AG04450 (cell line): ENCODE measurements at regions not wholly inside any gene's neighbourhood (a gene's known extent, or its start where the extent isn't known, plus 50 kb on each side); places are given as distances from the start of the nearest gene placed in this dataset.

ENCODE experiments used
- CTCF ChIA-PET: fragments of 300-600, 350-600 bp; formaldehyde crosslinking; extraction: SDS; loops from one replicate; lab custom pipeline; 2022; ENCODE audit warnings: antibody characterized with exemption, inconsistent platforms; lab: Charles Lee
- POLR2A ChIA-PET: fragments of 350-600 bp; formaldehyde crosslinking; extraction: SDS; loops from one replicate; lab custom pipeline; 2021; ENCODE audit warnings: antibody characterized with exemption, inconsistent platforms; lab: Yijun Ruan, JAX
- DNase-seq: peaks from one replicate; pipeline ENCODE4 v3.0.0-alpha.2; 2011; ENCODE audit warnings: low read depth, low spot score
- H3K27ac ChIP-seq: one replicate; pipeline ENCODE4 v1.5.1; 2012; ENCODE audit warnings: low read depth, low read length, control low read depth
- H3K27me3 ChIP-seq: one replicate; pipeline ENCODE4 v1.6.0; 2012; ENCODE audit warnings: low read length; ENCODE audit not compliant: control insufficient read depth, insufficient read depth
- H3K4me3 ChIP-seq: 2 replicates; pipeline ENCODE4 v1.5.1; 2011; ENCODE audit warnings: mild to moderate bottlenecking, low read depth, low read length, control low read depth
- H3K9me3 ChIP-seq: 2 replicates; pipeline ENCODE4 v1.5.1; 2012; ENCODE audit warnings: low read length; ENCODE audit not compliant: control insufficient read depth, insufficient read depth
- TF ChIP-seq, protein P1 (sequence below): IDR thresholded peaks from 2 replicates; pipeline ENCODE4 v1.5.1; 2011; ENCODE audit warnings: low read depth, low read length, control low read depth, inconsistent platforms

GRCh38 chr10:130301021-130301892 lies 165.1 kb downstream of the GLRX3 start:
- Histone ChIP-seq H3K27ac (no peak overlapping the region), H3K4me3 (no peak overlapping the region), H3K9me3 (peaks cover 51% of the 10 kb centered on the region), H3K27me3 (no peaks in the 10 kb centered on the region)
- DNase-seq, result no peak
- ChIA-PET POLR2A (no interaction called here), CTCF (no interaction called here)
- TF ChIP-seq, protein P1, sequence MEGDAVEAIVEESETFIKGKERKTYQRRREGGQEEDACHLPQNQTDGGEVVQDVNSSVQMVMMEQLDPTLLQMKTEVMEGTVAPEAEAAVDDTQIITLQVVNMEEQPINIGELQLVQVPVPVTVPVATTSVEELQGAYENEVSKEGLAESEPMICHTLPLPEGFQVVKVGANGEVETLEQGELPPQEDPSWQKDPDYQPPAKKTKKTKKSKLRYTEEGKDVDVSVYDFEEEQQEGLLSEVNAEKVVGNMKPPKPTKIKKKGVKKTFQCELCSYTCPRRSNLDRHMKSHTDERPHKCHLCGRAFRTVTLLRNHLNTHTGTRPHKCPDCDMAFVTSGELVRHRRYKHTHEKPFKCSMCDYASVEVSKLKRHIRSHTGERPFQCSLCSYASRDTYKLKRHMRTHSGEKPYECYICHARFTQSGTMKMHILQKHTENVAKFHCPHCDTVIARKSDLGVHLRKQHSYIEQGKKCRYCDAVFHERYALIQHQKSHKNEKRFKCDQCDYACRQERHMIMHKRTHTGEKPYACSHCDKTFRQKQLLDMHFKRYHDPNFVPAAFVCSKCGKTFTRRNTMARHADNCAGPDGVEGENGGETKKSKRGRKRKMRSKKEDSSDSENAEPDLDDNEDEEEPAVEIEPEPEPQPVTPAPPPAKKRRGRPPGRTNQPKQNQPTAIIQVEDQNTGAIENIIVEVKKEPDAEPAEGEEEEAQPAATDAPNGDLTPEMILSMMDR, result no peak

DNA sequence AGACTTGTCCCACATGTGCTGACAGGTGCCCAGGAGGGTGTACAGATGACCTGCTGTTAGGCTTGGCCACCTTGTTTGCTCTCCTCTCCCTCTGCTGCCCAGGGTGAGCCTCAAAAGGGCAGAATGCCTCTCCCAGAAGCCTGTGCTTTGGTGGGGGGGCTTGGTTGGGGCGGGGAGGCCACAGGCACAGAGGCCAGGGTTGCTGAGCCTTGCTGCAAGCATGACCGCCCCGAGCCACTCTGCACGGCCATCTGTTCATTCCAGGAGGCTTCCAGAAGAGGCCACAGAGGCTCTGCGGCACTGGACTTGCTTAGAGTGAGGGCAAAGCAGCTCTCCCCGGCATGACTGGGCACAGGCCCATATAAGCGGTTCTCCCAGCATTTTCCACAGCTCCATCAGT lies 190.8 kb downstream of the GLRX3 start:
- ChIA-PET POLR2A (no interaction called here), CTCF (no interaction called here)
- TF ChIP-seq, protein P1, result no peak
- DNase-seq, result no peak
- Histone ChIP-seq H3K4me3 (no peak overlapping the region), H3K27me3 (no peaks in the 10 kb centered on the region), H3K27ac (no peak overlapping the region), H3K9me3 (peaks cover 72% of the 10 kb centered on the region)

DNA sequence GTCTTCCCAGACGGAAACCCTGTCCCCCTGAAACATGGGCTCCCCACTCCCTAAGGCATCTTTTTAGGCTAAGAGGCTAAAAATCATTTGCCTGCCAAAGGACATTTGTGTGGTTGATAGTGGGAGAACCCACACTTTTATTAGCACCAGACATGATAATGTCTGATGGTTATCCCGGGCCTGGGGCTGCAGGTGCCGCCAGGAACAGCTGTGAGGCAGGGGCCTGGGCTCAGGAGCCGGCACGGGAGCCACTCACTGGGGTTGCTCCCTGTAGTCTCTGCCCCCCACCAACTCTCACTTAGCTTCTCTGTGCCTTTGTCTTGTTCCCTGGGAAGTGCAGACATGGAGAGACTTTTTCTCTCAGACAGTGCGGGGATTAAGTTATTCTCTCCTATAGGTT lies 193.6 kb downstream of the GLRX3 start:
- TF ChIP-seq, protein P1, result no peak
- H3K27me3 ChIP-seq, result no peaks in the 10 kb centered on the region
- POLR2A ChIA-PET, result no interaction called here
- no peak for DNase-seq
- H3K9me3 ChIP-seq, result peaks cover 67% of the 10 kb centered on the region
- CTCF ChIA-PET, result no interaction called here
- H3K4me3 ChIP-seq, result no peak overlapping the region
- H3K27ac ChIP-seq, result no peak overlapping the region

DNA sequence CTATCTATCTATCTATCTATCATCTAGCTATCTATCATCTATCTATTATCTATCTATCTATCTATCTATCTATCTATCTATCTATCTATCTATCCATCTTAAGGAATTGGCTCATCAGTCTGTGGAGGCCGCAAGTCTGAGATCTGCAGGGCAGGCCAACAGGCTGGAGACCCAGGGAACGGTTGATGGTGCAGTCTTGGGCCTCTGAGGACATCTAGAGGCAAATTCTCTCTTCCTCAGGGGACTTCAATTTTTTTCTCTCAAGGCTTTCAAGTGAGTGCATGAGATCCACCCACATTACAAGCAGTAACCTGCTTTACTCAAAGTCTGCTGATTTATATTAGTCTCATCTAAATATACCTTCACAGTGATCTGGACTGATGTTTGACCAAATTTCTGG lies 197.0 kb downstream of the GLRX3 start:
- TF ChIP-seq, protein P1, result no peak
- no peak overlapping the region for H3K27ac ChIP-seq
- DNase-seq, result no peak
- CTCF ChIA-PET, result no interaction called here
- H3K27me3 ChIP-seq, result no peaks in the 10 kb centered on the region
- POLR2A ChIA-PET, result no interaction called here
- no peak overlapping the region for H3K4me3 ChIP-seq
- H3K9me3 ChIP-seq, result peaks cover 72% of the 10 kb centered on the region

DNA sequence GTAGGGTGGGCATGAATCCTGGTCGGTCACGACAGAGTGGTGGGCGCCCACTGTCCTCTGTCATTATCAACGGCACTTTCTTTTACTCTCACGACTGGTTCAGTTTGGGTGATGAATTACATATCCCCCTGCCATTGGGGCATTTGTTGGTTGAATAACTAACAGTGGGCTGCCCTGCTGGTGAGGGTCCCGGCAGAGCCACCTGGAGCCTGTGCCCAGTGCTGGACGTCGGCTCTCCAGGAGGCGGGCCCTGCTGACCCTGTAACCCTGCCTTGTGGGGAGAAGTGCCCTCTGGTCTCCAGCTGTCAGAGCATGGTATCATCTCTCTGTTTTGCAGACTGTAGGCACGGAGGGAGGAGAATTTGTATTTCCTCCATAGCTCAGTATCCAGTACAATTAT lies 199.1 kb downstream of the GLRX3 start:
- ChIA-PET POLR2A (no interaction called here), CTCF (no interaction called here)
- Histone ChIP-seq H3K27me3 (no peaks in the 10 kb centered on the region), H3K9me3 (peaks cover 80% of the 10 kb centered on the region), H3K27ac (no peak overlapping the region), H3K4me3 (no peak overlapping the region)
- DNase-seq, result no peak
- TF ChIP-seq, protein P1, result no peak
